H1 (cell line): ENCODE measurements at regions not wholly inside any gene's neighbourhood (a gene's known extent, or its start where the extent isn't known, plus 50 kb on each side); places are given as distances from the start of the nearest gene placed in this dataset.
A peak's percentile ranks its signal among the peaks of the same experiment; 100 is the strongest.

Experiments
- CTCF ChIA-PET: fragments of 300-600 bp; sonication (Branson Sonifier 250); formaldehyde crosslinking; loops from one replicate; lab custom pipeline; 2021; ENCODE audit not compliant: partially characterized antibody; lab: Charles Lee
- POLR2A ChIA-PET: fragments of 300-600 bp; sonication (Branson Sonifier 250); formaldehyde crosslinking; loops from one replicate; lab custom pipeline; 2021; ENCODE audit warnings: inconsistent platforms; ENCODE audit not compliant: partially characterized antibody; lab: Charles Lee
- DNase-seq, 2 experiments: peaks; one replicate each; pipeline versions ENCODE4 v3.0.0 to v3.0.0-alpha.2; 2010 to 2022; ENCODE audit warnings: low spot score in 2 of 2, low read depth in 1 of 2, mixed read lengths in 1 of 2
- FAIRE-seq: peaks from 2 replicates; lab custom pipeline; 2011; peaks lifted over from hg19 to GRCh38; lab: Jason Lieb, UNC
- H2AFZ ChIP-seq: 2 replicates; pipeline ENCODE4 v1.8.1; 2012; ENCODE audit warnings: low read length, inconsistent platforms
- H2AK5ac ChIP-seq: 2 replicates; pipeline ENCODE4 v1.6.1; 2013; ENCODE audit warnings: low read depth, low read length
- H2BK120ac ChIP-seq: replicated peaks from 2 replicates; pipeline ENCODE3; 2013; ENCODE audit warnings: low read depth, low read length, inconsistent platforms
- H2BK12ac ChIP-seq: 2 replicates; pipeline ENCODE4 v1.6.1; 2013; ENCODE audit warnings: low read depth, low read length
- H2BK15ac ChIP-seq: 2 replicates; pipeline ENCODE4 v1.6.1; 2013; ENCODE audit warnings: low read length
- H2BK20ac ChIP-seq: 2 replicates; pipeline ENCODE4 v1.6.1; 2013; ENCODE audit warnings: low read length
- H2BK5ac ChIP-seq: 2 replicates; pipeline ENCODE4 v1.6.1; 2013; ENCODE audit warnings: low read depth, low read length
- H3K14ac ChIP-seq: 2 replicates; pipeline ENCODE4 v1.6.1; 2013; ENCODE audit warnings: inconsistent platforms; ENCODE audit not compliant: insufficient read length
- H3K18ac ChIP-seq: 2 replicates; pipeline ENCODE4 v1.6.1; 2013; ENCODE audit warnings: low read length; ENCODE audit errors: extremely low read depth
- H3K23ac ChIP-seq: 2 replicates; pipeline ENCODE4 v1.6.1; 2013; ENCODE audit warnings: inconsistent platforms; ENCODE audit not compliant: insufficient read length
- H3K23me2 ChIP-seq: 2 replicates; pipeline ENCODE4 v1.6.1; 2013; ENCODE audit warnings: low read depth, low read length
- H3K27ac ChIP-seq: 2 replicates; pipeline ENCODE4 v1.6.1; 2011; ENCODE audit warnings: low read depth, low read length, inconsistent platforms
- H3K27me3 ChIP-seq, 4 experiments: replicated peaks in 1 of 4; 1 replicate in 1 of 4; 2 replicates in 3 of 4; pipeline versions ENCODE4 v1.6.1 to v1.8.1; 2011 to 2013; ENCODE audit warnings: low read length in 3 of 4, mild to moderate bottlenecking in 3 of 4, inconsistent platforms in 2 of 4, mixed read lengths in 2 of 4, moderate library complexity in 1 of 4; ENCODE audit not compliant: control insufficient read depth in 3 of 4, insufficient read depth in 3 of 4; ENCODE audit errors: extremely low read depth in 1 of 4
- H3K36me3 ChIP-seq, 4 experiments: 2 replicates each; pipeline versions ENCODE4 v1.6.1 to v1.8.1; 2011 to 2013; ENCODE audit warnings: mild to moderate bottlenecking in 4 of 4, low read length in 3 of 4, moderate library complexity in 2 of 4, control low read depth in 1 of 4, inconsistent platforms in 1 of 4; ENCODE audit not compliant: insufficient read depth in 4 of 4, control insufficient read depth in 2 of 4
- H3K4ac ChIP-seq: replicated peaks from 2 replicates; pipeline ENCODE3; 2013; ENCODE audit warnings: low read length, low read depth, mixed read lengths, inconsistent platforms; ENCODE audit not compliant: insufficient read length
- H3K4me1 ChIP-seq, 4 experiments: replicated peaks in 1 of 4; 1 replicate in 1 of 4; 2 replicates in 3 of 4; pipeline versions ENCODE4 v1.6.1 to v1.8.1; 2011 to 2013; ENCODE audit warnings: low read length in 3 of 4, inconsistent platforms in 2 of 4, mixed read lengths in 1 of 4; ENCODE audit not compliant: insufficient read depth in 4 of 4, control insufficient read depth in 3 of 4
- H3K4me2 ChIP-seq, 2 experiments: 2 replicates each; pipeline versions ENCODE4 v1.6.1 to v1.8.1; 2011 to 2013; ENCODE audit warnings: low read depth in 2 of 2, low read length in 2 of 2, control low read depth in 1 of 2, inconsistent platforms in 1 of 2, mild to moderate bottlenecking in 1 of 2; ENCODE audit not compliant: insufficient read depth in 1 of 2
- H3K4me3 ChIP-seq, 4 experiments: fragments of 200-600, 300-600 bp in 1 of 4; sonication (generic), shearing (Covaris generic), sonication (Bioruptor Twin) in 1 of 4; 2 replicates each; pipeline versions ENCODE4 v1.5.1 to v1.8.1; 2011 to 2016; ENCODE audit warnings: low read length in 4 of 4, low read depth in 3 of 4, control low read depth in 2 of 4, inconsistent platforms in 2 of 4, mild to moderate bottlenecking in 2 of 4, mixed read lengths in 1 of 4, moderate library complexity in 1 of 4; ENCODE audit not compliant: insufficient read depth in 2 of 4; ENCODE audit errors: extremely low read depth in 1 of 4
- H3K56ac ChIP-seq: replicated peaks from 2 replicates; pipeline ENCODE3; 2013; ENCODE audit warnings: low read depth, mild to moderate bottlenecking, mixed read lengths, low read length, inconsistent platforms; ENCODE audit not compliant: insufficient read length
- H3K79me1 ChIP-seq: 2 replicates; pipeline ENCODE4 v1.6.1; 2013; ENCODE audit warnings: low read depth, low read length, control low read depth
- H3K79me2 ChIP-seq, 2 experiments: 2 replicates each; pipeline versions ENCODE4 v1.6.1 to v1.8.1; 2012 to 2013; ENCODE audit warnings: low read length in 2 of 2, mild to moderate bottlenecking in 2 of 2, inconsistent platforms in 1 of 2; ENCODE audit not compliant: insufficient read depth in 2 of 2, control insufficient read depth in 1 of 2
- H3K9ac ChIP-seq, 4 experiments: replicated peaks in 1 of 4; 1 replicate in 1 of 4; 2 replicates in 3 of 4; pipeline versions ENCODE4 v1.6.1 to v1.8.1; 2011 to 2013; ENCODE audit warnings: low read depth in 3 of 4, low read length in 3 of 4, control low read depth in 2 of 4, mild to moderate bottlenecking in 2 of 4, moderate library complexity in 2 of 4, inconsistent platforms in 1 of 4; ENCODE audit errors: extremely low read depth in 1 of 4
- H3K9me3 ChIP-seq, 2 experiments: 2 replicates each; pipeline versions ENCODE4 v1.6.1 to v1.8.1; 2012 to 2013; ENCODE audit warnings: mild to moderate bottlenecking in 2 of 2, moderate library complexity in 2 of 2, control low read depth in 1 of 2, inconsistent platforms in 1 of 2, low read depth in 1 of 2, low read length in 1 of 2, mixed read lengths in 1 of 2; ENCODE audit not compliant: insufficient read depth in 2 of 2
- H4K20me1 ChIP-seq, 2 experiments: replicated peaks in 1 of 2; 2 replicates each; pipeline versions ENCODE3 to v1.8.1; 2011 to 2013; ENCODE audit warnings: inconsistent platforms in 2 of 2, low read length in 2 of 2, mild to moderate bottlenecking in 1 of 2; ENCODE audit not compliant: insufficient read depth in 2 of 2, control insufficient read depth in 1 of 2
- H4K5ac ChIP-seq: 2 replicates; pipeline ENCODE4 v1.6.1; 2013; ENCODE audit warnings: low read length, low read depth, mixed read lengths, inconsistent platforms; ENCODE audit not compliant: insufficient read length
- H4K8ac ChIP-seq: 2 replicates; pipeline ENCODE4 v1.8.0; 2013; ENCODE audit warnings: mild to moderate bottlenecking, moderate library complexity, low read length, inconsistent platforms; ENCODE audit not compliant: insufficient read depth; ENCODE audit errors: extremely low read depth
- H4K91ac ChIP-seq: replicated peaks from 2 replicates; pipeline ENCODE3; 2013; ENCODE audit warnings: low read length, mixed read lengths, inconsistent platforms; ENCODE audit not compliant: insufficient read length
- CHD1 ChIP-seq: IDR thresholded peaks from 2 replicates; pipeline ENCODE4 v1.6.1; 2012; ENCODE audit warnings: low read depth, low read length, improper control_type of control experiment
- FOSL1 ChIP-seq: IDR thresholded peaks from 2 replicates; pipeline ENCODE4 v1.6.1; 2011; ENCODE audit warnings: mild to moderate bottlenecking, low read depth, low read length, moderate library complexity; ENCODE audit not compliant: insufficient read depth
- KDM1A ChIP-seq: fragments of 200-600, 300-600 bp; sonication (generic); IDR thresholded peaks from 2 replicates; pipeline ENCODE4 v1.7.1; 2016; ENCODE audit warnings: mild to moderate bottlenecking, low read length, borderline replicate concordance
- POLR2A ChIP-seq, 2 experiments: IDR thresholded peaks; 1 replicate in 1 of 2; 2 replicates in 1 of 2; pipeline ENCODE4 v1.6.1; 2011; ENCODE audit warnings: low read depth in 2 of 2, low read length in 2 of 2, mild to moderate bottlenecking in 2 of 2; ENCODE audit errors: control extremely low read depth in 1 of 2
- RAD21 ChIP-seq, 2 experiments: IDR thresholded peaks in 1 of 2; conservative IDR thresholded peaks in 1 of 2; 2 replicates each; pipeline ENCODE4 v1.6.1; 2011; ENCODE audit warnings: low read depth in 2 of 2, low read length in 2 of 2, improper control_type of control experiment in 1 of 2, inconsistent platforms in 1 of 2, mild to moderate bottlenecking in 1 of 2, moderate library complexity in 1 of 2
- SP2 ChIP-seq: IDR thresholded peaks from 2 replicates; pipeline ENCODE4 v1.6.1; 2012; ENCODE audit warnings: mild to moderate bottlenecking, low read length, inconsistent platforms
- SUZ12 ChIP-seq: fragments of 200-600 bp; sonication (generic); IDR thresholded peaks from 2 replicates; pipeline ENCODE4 v1.6.1; 2012; ENCODE audit warnings: mild to moderate bottlenecking, inconsistent platforms, low read length, moderate library complexity, mixed read lengths
- TAF1 ChIP-seq: IDR thresholded peaks from 2 replicates; pipeline ENCODE4 v1.6.1; 2011; ENCODE audit warnings: mild to moderate bottlenecking, low read depth, low read length
- TEAD4 ChIP-seq: IDR thresholded peaks from 2 replicates; pipeline ENCODE4 v1.6.1; 2012; ENCODE audit warnings: low read depth, low read length, inconsistent platforms, mixed read lengths
- WGBS, 2 experiments: shearing (Covaris generic) in 1 of 2; methylation state at CpG; one replicate each; pipeline versions ENCODE4 v1.1.6 to v1.1.7; 2013 to 2015; ENCODE audit warnings: low lambda C conversion rate in 2 of 2, mixed read lengths in 2 of 2, inconsistent platforms in 1 of 2, low coverage in 1 of 2, missing lambda C conversion rate in 1 of 2; ENCODE audit not compliant: insufficient replicate concordance in 2 of 2, insufficient coverage in 1 of 2, insufficient read length in 1 of 2; ENCODE audit errors: extremely low coverage in 1 of 2, missing lambda C conversion rate in 1 of 2; 5-methylcytosine and 5-hydroxymethylcytosine counted together
- TF ChIP-seq, protein P1 (sequence below): IDR thresholded peaks from 2 replicates; pipeline ENCODE4 v1.6.1; 2012; ENCODE audit warnings: inconsistent platforms

GRCh38 chr15:67945951-67946700 is 106.3 kb upstream of the RNU6-1 start:
- Histone ChIP-seq H3K23me2 (no peaks in the 10 kb centered on the region), H3K4me3 (peak overlapping the region in 1 of 4 experiments; percentile 21; a peak in 2 of 8 replicates), H3K23ac (no peak overlapping the region), H3K18ac (no peak overlapping the region; the same call in none of the 2 replicates), H3K9ac (peak overlapping the region in 2 of 4 experiments; percentile 15 to 34; a peak in 3 of 7 replicates), H3K56ac (no peak overlapping the region), H4K20me1 (no peaks in the 10 kb centered on the region), H4K8ac (no peak overlapping the region; the same call in none of the 2 replicates), H3K4me2 (peak overlapping the region; percentile 8 to 19; a peak in 2 of 4 replicates), H3K4me1 (peaks cover 6 to 12% (median 8%) of the 10 kb centered on the region in 4 experiments; a peak in 4 of 7 replicates), H3K27ac (peak overlapping the region; percentile 25; the same call in 1 of the 2 replicates), H3K27me3 (no peaks in the 10 kb centered on the region), H3K14ac (no peak overlapping the region), H3K36me3 (no peaks in the 10 kb centered on the region), H2AFZ (peak overlapping the region; percentile 86), H2BK20ac (peak overlapping the region; percentile 29; the same call in 1 of the 2 replicates), H3K9me3 (no peaks in the 10 kb centered on the region), H2BK15ac (peak overlapping the region; percentile 84; the same call in 1 of the 2 replicates), H3K79me1 (no peaks in the 10 kb centered on the region), H2BK12ac (peak overlapping the region; percentile 60), H2BK120ac (peak overlapping the region; percentile 14), H3K79me2 (no peaks in the 10 kb centered on the region), H3K4ac (peak overlapping the region; percentile 17), H4K5ac (peak overlapping the region; percentile 30), H4K91ac (peak overlapping the region; percentile 61), H2AK5ac (no peak overlapping the region), H2BK5ac (peak overlapping the region; percentile 16; the same call in 1 of the 2 replicates)
- DNase-seq, result peak; percentile 51 to 59
- FAIRE-seq, result no peak
- ChIA-PET CTCF (interaction anchor here (0.6 to 1.7 kb wide), 3 partner anchors 83 to 108 kb away, joined by 3 to 9 read pairs (median 4); no protein-coding TSS in a partner anchor), POLR2A (interaction anchor here (0.6 to 1.6 kb wide), 3 partner anchors 9 to 24 kb away, joined by 3 to 5 read pairs (median 3); no protein-coding TSS in a partner anchor)
- 54% methylated on average over 6 of the region's 6 CpGs; no CpG with 5 or more reads in 1 of the 2 experiments for WGBS, 2 experiments
- TF ChIP-seq TEAD4, result peak; percentile 80
- peak; percentile 42; the same call in 1 of the 2 replicates for TF ChIP-seq KDM1A
- no peak for TF ChIP-seq SUZ12
- TF ChIP-seq POLR2A (IDR thresholded peaks at IDR 0.05; ENCODE audit: control extremely low read depth in 1 of 2, low read depth in 2 of 2, low read length in 2 of 2), result peak in 1 of 2 experiments; percentile 49; a peak in 1 of 3 replicates
- TF ChIP-seq CHD1, result no peak
- 0 out of 4 replicates have a peak, but pooled peaks of 1 of the 2 experiments have one; percentile 9 for TF ChIP-seq RAD21 (IDR thresholded peaks at IDR 0.05 in 1 of 2, conservative IDR thresholded peaks at IDR 0.05 in 1 of 2; ENCODE audit: low read depth in 2 of 2, low read length in 2 of 2)
- TF ChIP-seq, protein P1, sequence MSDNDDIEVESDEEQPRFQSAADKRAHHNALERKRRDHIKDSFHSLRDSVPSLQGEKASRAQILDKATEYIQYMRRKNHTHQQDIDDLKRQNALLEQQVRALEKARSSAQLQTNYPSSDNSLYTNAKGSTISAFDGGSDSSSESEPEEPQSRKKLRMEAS, result peak; percentile 80
- no peak for TF ChIP-seq SP2
- TF ChIP-seq TAF1, result 0 out of 2 replicates have a peak, but pooled peaks have one; percentile 37
- no peak for TF ChIP-seq FOSL1
